Mammary epithelial cell (primary cell): ENCODE measurements at regions not wholly inside any gene's neighbourhood (a gene's known extent, or its start where the extent isn't known, plus 50 kb on each side); places are given as distances from the start of the nearest gene placed in this dataset.

Source experiments
- CTCF ChIP-seq, 2 donors: IDR thresholded peaks in 1 of 2; conservative IDR thresholded peaks in 1 of 2; 2 replicates each; pipeline ENCODE4 v1.5.1; 2011 to 2012; ENCODE audit warnings: inconsistent platforms in 2 of 2, low read length in 2 of 2, mild to moderate bottlenecking in 2 of 2, control low read depth in 1 of 2, low read depth in 1 of 2; ENCODE audit not compliant: insufficient read depth in 1 of 2; ENCODE audit errors: extremely low read depth in 1 of 2
- EZH2 ChIP-seq: IDR thresholded peaks from 2 replicates; pipeline ENCODE4 v1.6.1; 2012; ENCODE audit warnings: low read length, inconsistent platforms, borderline replicate concordance

GRCh38 chr11:23138761-23139160, 278.5 kb upstream of the CCDC179 start:
- TF ChIP-seq CTCF (conservative IDR thresholded peaks at IDR 0.05 in 1 of 2, IDR thresholded peaks at IDR 0.05 in 1 of 2; ENCODE audit: extremely low read depth in 1 of 2, insufficient read depth in 1 of 2, low read depth in 1 of 2, low read length in 2 of 2) (no peak), EZH2 (no peak)
